ENCODE measurements at regions not wholly inside any gene's neighbourhood (a gene's known extent, or its start where the extent isn't known, plus 50 kb on each side); places are given as distances from the start of the nearest gene placed in this dataset.

- TF ChIP-seq POLR2A (IDR thresholded peaks at IDR 0.05): no peak
- TF ChIP-seq CTCF (IDR thresholded peaks at IDR 0.05): no peak
- TF ChIP-seq EP300 (IDR thresholded peaks at IDR 0.05): no peak
Measured at GRCh38 chr2:153786016-153786415, 85.7 kb upstream of the GALNT13 start.
